H1 (cell line): ENCODE measurements at regions not wholly inside any gene's neighbourhood (a gene's known extent, or its start where the extent isn't known, plus 50 kb on each side); places are given as distances from the start of the nearest gene placed in this dataset.
"Not testable (repeated sequence)": the region's sequence is repeated elsewhere in the genome, so short reads cannot be mapped to it uniquely, and the experiment has no call there.

ENCODE experiments used
- CTCF ChIA-PET: fragments of 300-600 bp; sonication (Branson Sonifier 250); formaldehyde crosslinking; loops from one replicate; lab custom pipeline; 2021; ENCODE audit not compliant: partially characterized antibody; lab: Charles Lee
- POLR2A ChIA-PET: fragments of 300-600 bp; sonication (Branson Sonifier 250); formaldehyde crosslinking; loops from one replicate; lab custom pipeline; 2021; ENCODE audit warnings: inconsistent platforms; ENCODE audit not compliant: partially characterized antibody; lab: Charles Lee
- DNase-seq, 2 experiments: peaks; one replicate each; pipeline versions ENCODE4 v3.0.0 to v3.0.0-alpha.2; 2010 to 2022; ENCODE audit warnings: low spot score in 2 of 2, low read depth in 1 of 2, mixed read lengths in 1 of 2
- FAIRE-seq: peaks from 2 replicates; lab custom pipeline; 2011; peaks lifted over from hg19 to GRCh38; lab: Jason Lieb, UNC
- H2AFZ ChIP-seq: 2 replicates; pipeline ENCODE4 v1.8.1; 2012; ENCODE audit warnings: low read length, inconsistent platforms
- H2AK5ac ChIP-seq: 2 replicates; pipeline ENCODE4 v1.6.1; 2013; ENCODE audit warnings: low read depth, low read length
- H2BK120ac ChIP-seq: replicated peaks from 2 replicates; pipeline ENCODE3; 2013; ENCODE audit warnings: low read depth, low read length, inconsistent platforms
- H2BK12ac ChIP-seq: 2 replicates; pipeline ENCODE4 v1.6.1; 2013; ENCODE audit warnings: low read depth, low read length
- H2BK15ac ChIP-seq: 2 replicates; pipeline ENCODE4 v1.6.1; 2013; ENCODE audit warnings: low read length
- H2BK20ac ChIP-seq: 2 replicates; pipeline ENCODE4 v1.6.1; 2013; ENCODE audit warnings: low read length
- H2BK5ac ChIP-seq: 2 replicates; pipeline ENCODE4 v1.6.1; 2013; ENCODE audit warnings: low read depth, low read length
- H3K14ac ChIP-seq: 2 replicates; pipeline ENCODE4 v1.6.1; 2013; ENCODE audit warnings: inconsistent platforms; ENCODE audit not compliant: insufficient read length
- H3K18ac ChIP-seq: 2 replicates; pipeline ENCODE4 v1.6.1; 2013; ENCODE audit warnings: low read length; ENCODE audit errors: extremely low read depth
- H3K23ac ChIP-seq: 2 replicates; pipeline ENCODE4 v1.6.1; 2013; ENCODE audit warnings: inconsistent platforms; ENCODE audit not compliant: insufficient read length
- H3K23me2 ChIP-seq: 2 replicates; pipeline ENCODE4 v1.6.1; 2013; ENCODE audit warnings: low read depth, low read length
- H3K27ac ChIP-seq: 2 replicates; pipeline ENCODE4 v1.6.1; 2011; ENCODE audit warnings: low read depth, low read length, inconsistent platforms
- H3K27me3 ChIP-seq, 4 experiments: replicated peaks in 1 of 4; 1 replicate in 1 of 4; 2 replicates in 3 of 4; pipeline versions ENCODE4 v1.6.1 to v1.8.1; 2011 to 2013; ENCODE audit warnings: low read length in 3 of 4, mild to moderate bottlenecking in 3 of 4, inconsistent platforms in 2 of 4, mixed read lengths in 2 of 4, moderate library complexity in 1 of 4; ENCODE audit not compliant: control insufficient read depth in 3 of 4, insufficient read depth in 3 of 4; ENCODE audit errors: extremely low read depth in 1 of 4
- H3K36me3 ChIP-seq, 4 experiments: 2 replicates each; pipeline versions ENCODE4 v1.6.1 to v1.8.1; 2011 to 2013; ENCODE audit warnings: mild to moderate bottlenecking in 4 of 4, low read length in 3 of 4, moderate library complexity in 2 of 4, control low read depth in 1 of 4, inconsistent platforms in 1 of 4; ENCODE audit not compliant: insufficient read depth in 4 of 4, control insufficient read depth in 2 of 4
- H3K4ac ChIP-seq: replicated peaks from 2 replicates; pipeline ENCODE3; 2013; ENCODE audit warnings: low read length, low read depth, mixed read lengths, inconsistent platforms; ENCODE audit not compliant: insufficient read length
- H3K4me1 ChIP-seq, 4 experiments: replicated peaks in 1 of 4; 1 replicate in 1 of 4; 2 replicates in 3 of 4; pipeline versions ENCODE4 v1.6.1 to v1.8.1; 2011 to 2013; ENCODE audit warnings: low read length in 3 of 4, inconsistent platforms in 2 of 4, mixed read lengths in 1 of 4; ENCODE audit not compliant: insufficient read depth in 4 of 4, control insufficient read depth in 3 of 4
- H3K4me2 ChIP-seq, 2 experiments: 2 replicates each; pipeline versions ENCODE4 v1.6.1 to v1.8.1; 2011 to 2013; ENCODE audit warnings: low read depth in 2 of 2, low read length in 2 of 2, control low read depth in 1 of 2, inconsistent platforms in 1 of 2, mild to moderate bottlenecking in 1 of 2; ENCODE audit not compliant: insufficient read depth in 1 of 2
- H3K4me3 ChIP-seq, 4 experiments: fragments of 200-600, 300-600 bp in 1 of 4; sonication (generic), shearing (Covaris generic), sonication (Bioruptor Twin) in 1 of 4; 2 replicates each; pipeline versions ENCODE4 v1.5.1 to v1.8.1; 2011 to 2016; ENCODE audit warnings: low read length in 4 of 4, low read depth in 3 of 4, control low read depth in 2 of 4, inconsistent platforms in 2 of 4, mild to moderate bottlenecking in 2 of 4, mixed read lengths in 1 of 4, moderate library complexity in 1 of 4; ENCODE audit not compliant: insufficient read depth in 2 of 4; ENCODE audit errors: extremely low read depth in 1 of 4
- H3K56ac ChIP-seq: replicated peaks from 2 replicates; pipeline ENCODE3; 2013; ENCODE audit warnings: low read depth, mild to moderate bottlenecking, mixed read lengths, low read length, inconsistent platforms; ENCODE audit not compliant: insufficient read length
- H3K79me1 ChIP-seq: 2 replicates; pipeline ENCODE4 v1.6.1; 2013; ENCODE audit warnings: low read depth, low read length, control low read depth
- H3K79me2 ChIP-seq, 2 experiments: 2 replicates each; pipeline versions ENCODE4 v1.6.1 to v1.8.1; 2012 to 2013; ENCODE audit warnings: low read length in 2 of 2, mild to moderate bottlenecking in 2 of 2, inconsistent platforms in 1 of 2; ENCODE audit not compliant: insufficient read depth in 2 of 2, control insufficient read depth in 1 of 2
- H3K9ac ChIP-seq, 4 experiments: replicated peaks in 1 of 4; 1 replicate in 1 of 4; 2 replicates in 3 of 4; pipeline versions ENCODE4 v1.6.1 to v1.8.1; 2011 to 2013; ENCODE audit warnings: low read depth in 3 of 4, low read length in 3 of 4, control low read depth in 2 of 4, mild to moderate bottlenecking in 2 of 4, moderate library complexity in 2 of 4, inconsistent platforms in 1 of 4; ENCODE audit errors: extremely low read depth in 1 of 4
- H3K9me3 ChIP-seq, 2 experiments: 2 replicates each; pipeline versions ENCODE4 v1.6.1 to v1.8.1; 2012 to 2013; ENCODE audit warnings: mild to moderate bottlenecking in 2 of 2, moderate library complexity in 2 of 2, control low read depth in 1 of 2, inconsistent platforms in 1 of 2, low read depth in 1 of 2, low read length in 1 of 2, mixed read lengths in 1 of 2; ENCODE audit not compliant: insufficient read depth in 2 of 2
- H4K20me1 ChIP-seq, 2 experiments: replicated peaks in 1 of 2; 2 replicates each; pipeline versions ENCODE3 to v1.8.1; 2011 to 2013; ENCODE audit warnings: inconsistent platforms in 2 of 2, low read length in 2 of 2, mild to moderate bottlenecking in 1 of 2; ENCODE audit not compliant: insufficient read depth in 2 of 2, control insufficient read depth in 1 of 2
- H4K5ac ChIP-seq: 2 replicates; pipeline ENCODE4 v1.6.1; 2013; ENCODE audit warnings: low read length, low read depth, mixed read lengths, inconsistent platforms; ENCODE audit not compliant: insufficient read length
- H4K8ac ChIP-seq: 2 replicates; pipeline ENCODE4 v1.8.0; 2013; ENCODE audit warnings: mild to moderate bottlenecking, moderate library complexity, low read length, inconsistent platforms; ENCODE audit not compliant: insufficient read depth; ENCODE audit errors: extremely low read depth
- H4K91ac ChIP-seq: replicated peaks from 2 replicates; pipeline ENCODE3; 2013; ENCODE audit warnings: low read length, mixed read lengths, inconsistent platforms; ENCODE audit not compliant: insufficient read length
- WGBS, 2 experiments: shearing (Covaris generic) in 1 of 2; methylation state at CpG; one replicate each; pipeline versions ENCODE4 v1.1.6 to v1.1.7; 2013 to 2015; ENCODE audit warnings: low lambda C conversion rate in 2 of 2, mixed read lengths in 2 of 2, inconsistent platforms in 1 of 2, low coverage in 1 of 2, missing lambda C conversion rate in 1 of 2; ENCODE audit not compliant: insufficient replicate concordance in 2 of 2, insufficient coverage in 1 of 2, insufficient read length in 1 of 2; ENCODE audit errors: extremely low coverage in 1 of 2, missing lambda C conversion rate in 1 of 2; 5-methylcytosine and 5-hydroxymethylcytosine counted together

- H3K4ac ChIP-seq, H3K79me2 ChIP-seq, H3K27me3 ChIP-seq, POLR2A ChIA-PET, H3K56ac ChIP-seq, H2BK20ac ChIP-seq, H3K4me1 ChIP-seq, H3K18ac ChIP-seq, H2BK120ac ChIP-seq, H4K20me1 ChIP-seq, H2AFZ ChIP-seq, H3K27ac ChIP-seq, H4K8ac ChIP-seq, H2BK12ac ChIP-seq, H3K4me2 ChIP-seq, H2BK5ac ChIP-seq, H3K9ac ChIP-seq, H3K36me3 ChIP-seq, CTCF ChIA-PET, H3K14ac ChIP-seq, H2BK15ac ChIP-seq, H3K4me3 ChIP-seq, DNase-seq, FAIRE-seq, H3K23ac ChIP-seq, H2AK5ac ChIP-seq, H3K79me1 ChIP-seq, H4K91ac ChIP-seq, H3K23me2 ChIP-seq, H4K5ac ChIP-seq: not testable (repeated sequence)
- peaks cover 22 to 66% of the 10 kb centered on the region in 2 experiments; a peak in 3 of 4 replicates for H3K9me3 ChIP-seq
- 91% methylated on average over 35 of the region's 45 CpGs; no CpG with 5 or more reads in 1 of the 2 experiments for WGBS, 2 experiments
Measured at GRCh38 chr20:29761621-29762385, 1495.7 kb upstream of the DEFB115 start.
